SJSA1 (cell line): ENCODE measurements at regions not wholly inside any gene's neighbourhood (a gene's known extent, or its start where the extent isn't known, plus 50 kb on each side); places are given as distances from the start of the nearest gene placed in this dataset.

Source experiments
- DNase-seq, 2 experiments: peaks; one replicate each; pipeline ENCODE4 v3.0.0-alpha.2; 2015 to 2020; ENCODE audit warnings: low spot score in 2 of 2, low read depth in 1 of 2
- H3K27ac ChIP-seq: fragments of 250-450 bp; sonication (Bioruptor Pico); 2 replicates; pipeline ENCODE4 v1.5.1; 2020; ENCODE audit warnings: mild to moderate bottlenecking, moderate library complexity
- H3K27me3 ChIP-seq: fragments of 250-450 bp; sonication (Bioruptor Pico); replicated peaks from 2 replicates; pipeline ENCODE4 v1.5.1; 2020; ENCODE audit warnings: mild to moderate bottlenecking, moderate library complexity
- H3K36me3 ChIP-seq: fragments of 250-450 bp; sonication (Bioruptor Pico); 2 replicates; pipeline ENCODE4 v1.5.1; 2020; ENCODE audit warnings: mild to moderate bottlenecking
- H3K4me1 ChIP-seq: fragments of 250-450 bp; sonication (Bioruptor Pico); replicated peaks from 2 replicates; pipeline ENCODE4 v1.6.1; 2021; ENCODE audit warnings: mild to moderate bottlenecking
- H3K4me3 ChIP-seq: fragments of 250-450 bp; sonication (Bioruptor Pico); 2 replicates; pipeline ENCODE4 v1.5.1; 2020; ENCODE audit warnings: mild to moderate bottlenecking
- H3K9me3 ChIP-seq: fragments of 250-450 bp; sonication (Bioruptor Pico); replicated peaks from 2 replicates; pipeline ENCODE4 v1.5.1; 2020; ENCODE audit warnings: mild to moderate bottlenecking

DNA sequence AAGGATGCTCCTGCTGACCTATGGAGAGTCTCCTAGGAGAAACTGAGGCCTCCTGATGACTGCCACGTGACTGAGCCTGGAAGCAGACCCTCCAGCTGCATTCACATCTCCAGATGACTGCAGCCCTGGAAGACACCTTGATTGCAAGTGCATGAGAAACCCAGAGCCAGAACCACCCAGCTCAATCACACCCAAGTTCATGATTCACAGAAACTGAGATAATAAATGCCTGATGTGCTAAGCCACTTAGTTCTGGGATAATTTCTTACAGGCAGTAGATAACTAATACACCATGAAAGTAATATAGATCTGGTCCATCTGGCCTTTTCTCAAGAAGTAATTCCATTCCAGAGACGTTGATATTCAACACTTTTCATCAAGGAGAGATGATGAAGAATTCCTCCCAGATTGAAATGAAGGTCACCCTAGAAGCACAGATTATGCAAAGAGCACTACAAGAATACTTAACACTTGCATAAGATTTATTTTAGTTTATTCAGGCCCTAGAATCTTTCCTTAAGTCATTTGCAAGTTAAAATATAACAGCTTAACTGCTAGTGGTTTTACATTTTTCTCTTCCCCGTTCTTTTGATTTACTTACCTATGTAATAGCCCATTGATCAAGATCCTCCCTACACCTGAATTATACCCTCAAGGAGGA lies 208.2 kb upstream of the INHBA start:
- no peaks in the 10 kb centered on the region for H3K36me3 ChIP-seq
- no peaks in the 10 kb centered on the region for H3K27me3 ChIP-seq
- H3K4me1 ChIP-seq, result peaks cover 50% of the 10 kb centered on the region
- no peak for DNase-seq
- peak overlapping the region; percentile 96 for H3K27ac ChIP-seq
- no peak overlapping the region for H3K4me3 ChIP-seq
- H3K9me3 ChIP-seq, result no peaks in the 10 kb centered on the region

DNA sequence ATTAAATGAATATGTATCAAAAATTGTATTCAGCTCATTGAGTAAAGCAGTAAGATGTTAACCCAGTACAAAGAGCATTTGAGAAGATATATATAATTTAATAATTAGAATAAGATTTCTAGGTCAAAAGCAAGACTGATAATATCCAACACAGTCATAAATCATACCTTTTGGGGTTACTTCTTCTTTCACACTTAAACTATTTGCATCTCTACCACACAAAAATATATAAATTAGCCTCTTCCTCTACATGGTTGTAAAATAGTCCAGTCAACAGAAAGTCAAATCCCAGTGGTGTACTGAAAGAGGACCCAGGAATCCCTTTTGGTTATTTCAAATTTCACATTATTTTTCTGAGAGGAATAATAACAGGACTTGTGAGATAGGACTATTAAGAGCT lies 204.6 kb upstream of the INHBA start:
- no peak for DNase-seq
- H3K4me3 ChIP-seq, result no peak overlapping the region
- no peaks in the 10 kb centered on the region for H3K27me3 ChIP-seq
- H3K36me3 ChIP-seq, result no peaks in the 10 kb centered on the region
- no peak overlapping the region for H3K27ac ChIP-seq
- H3K9me3 ChIP-seq, result no peaks in the 10 kb centered on the region
- H3K4me1 ChIP-seq, result peaks cover 22% of the 10 kb centered on the region

GRCh38 chr7:41900532-41900931 lies 197.6 kb upstream of the INHBA start:
- Histone ChIP-seq H3K4me1 (peaks cover 32% of the 10 kb centered on the region), H3K27ac (peak overlapping the region; percentile 42), H3K4me3 (no peak overlapping the region), H3K27me3 (no peaks in the 10 kb centered on the region), H3K36me3 (no peaks in the 10 kb centered on the region), H3K9me3 (no peaks in the 10 kb centered on the region)
- DNase-seq, result no peak

GRCh38 chr7:41899823-41900433 lies 197.0 kb upstream of the INHBA start:
- no peaks in the 10 kb centered on the region for H3K36me3 ChIP-seq
- H3K27ac ChIP-seq, result peak overlapping the region; percentile 42
- DNase-seq, result no peak
- H3K4me3 ChIP-seq, result no peak overlapping the region
- H3K4me1 ChIP-seq, result peaks cover 32% of the 10 kb centered on the region
- no peaks in the 10 kb centered on the region for H3K27me3 ChIP-seq
- H3K9me3 ChIP-seq, result no peaks in the 10 kb centered on the region

- H3K4me3 ChIP-seq, result no peak overlapping the region
- no peaks in the 10 kb centered on the region for H3K27me3 ChIP-seq
- no peaks in the 10 kb centered on the region for H3K4me1 ChIP-seq
- H3K36me3 ChIP-seq, result no peaks in the 10 kb centered on the region
- no peak for DNase-seq
- H3K9me3 ChIP-seq, result no peaks in the 10 kb centered on the region
- no peak overlapping the region for H3K27ac ChIP-seq
These were observed 190.8 kb upstream of the INHBA start for GRCh38 chr7:41893656-41894055.

- Histone ChIP-seq H3K4me3 (no peak overlapping the region), H3K27ac (no peak overlapping the region), H3K27me3 (no peaks in the 10 kb centered on the region), H3K36me3 (no peaks in the 10 kb centered on the region), H3K9me3 (no peaks in the 10 kb centered on the region), H3K4me1 (no peaks in the 10 kb centered on the region; the same call in 1 of the 2 replicates)
- DNase-seq, result no peak
These were observed 189.6 kb upstream of the INHBA start for GRCh38 chr7:41892356-41893100.

DNA sequence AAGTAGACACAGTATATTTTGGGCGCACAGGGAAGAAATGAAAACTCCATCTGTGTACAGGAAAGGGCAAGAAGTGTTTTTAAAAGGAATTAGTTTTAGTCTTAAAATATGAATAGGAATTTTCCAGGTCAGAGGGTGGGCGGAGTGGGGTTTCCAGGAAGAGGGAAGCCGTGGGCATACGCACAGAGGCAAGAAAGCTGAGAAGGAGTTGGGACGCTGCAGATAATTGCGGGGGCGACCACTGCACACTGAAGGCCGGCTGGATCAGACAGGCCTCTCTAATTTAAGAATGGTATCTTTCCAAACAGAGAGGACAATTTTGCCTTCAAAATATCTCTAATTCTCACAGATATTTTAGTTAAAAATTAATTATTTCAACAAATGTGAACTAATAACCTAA lies 189.1 kb upstream of the INHBA start:
- DNase-seq, result no peak
- no peak overlapping the region for H3K27ac ChIP-seq
- H3K4me3 ChIP-seq, result no peak overlapping the region

GRCh38 chr7:41890631-41891274 lies 187.9 kb upstream of the INHBA start:
- DNase-seq, result no peak

More for the DNA sequence above, 189.1 kb upstream of the INHBA start:
- Histone ChIP-seq H3K9me3 (no peaks in the 10 kb centered on the region), H3K36me3 (no peaks in the 10 kb centered on the region), H3K27me3 (no peaks in the 10 kb centered on the region), H3K4me1 (peaks cover 6% of the 10 kb centered on the region)

GRCh38 chr7:41889472-41889871 lies 186.6 kb upstream of the INHBA start:
- no peak overlapping the region for H3K4me3 ChIP-seq
- no peaks in the 10 kb centered on the region for H3K27me3 ChIP-seq
- no peaks in the 10 kb centered on the region for H3K36me3 ChIP-seq
- peaks cover 30% of the 10 kb centered on the region for H3K4me1 ChIP-seq
- no peak overlapping the region for H3K27ac ChIP-seq
- DNase-seq, result no peak
- no peaks in the 10 kb centered on the region for H3K9me3 ChIP-seq

More at GRCh38 chr7:41890631-41891274, 187.9 kb upstream of the INHBA start:
- H3K4me3 ChIP-seq, result no peak overlapping the region
- H3K27me3 ChIP-seq, result no peaks in the 10 kb centered on the region
- no peak overlapping the region for H3K27ac ChIP-seq
- no peaks in the 10 kb centered on the region for H3K9me3 ChIP-seq
- no peaks in the 10 kb centered on the region for H3K36me3 ChIP-seq
- peaks cover 18% of the 10 kb centered on the region for H3K4me1 ChIP-seq

DNA sequence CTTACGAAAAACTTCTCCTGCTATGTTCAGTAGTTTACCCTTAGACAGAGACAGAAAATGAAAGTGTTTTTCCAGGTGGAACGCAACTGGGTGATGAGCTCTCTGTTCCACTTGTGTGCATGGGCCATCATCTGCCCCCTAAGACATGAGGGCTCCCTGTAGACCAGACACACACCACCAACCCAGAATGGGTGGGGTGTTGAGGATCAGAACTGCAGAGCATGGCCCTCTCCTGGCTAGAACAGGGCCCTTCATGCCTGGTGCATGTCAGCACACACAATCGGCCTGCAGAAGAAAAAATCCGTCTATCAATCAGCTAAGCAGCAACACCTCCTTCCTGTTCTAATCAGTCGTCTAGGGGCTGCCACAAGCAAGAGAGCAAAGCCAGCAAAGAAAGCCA lies 186.2 kb upstream of the INHBA start:
- DNase-seq, result no peak
- Histone ChIP-seq H3K4me3 (no peak overlapping the region), H3K27ac (no peak overlapping the region), H3K36me3 (no peaks in the 10 kb centered on the region), H3K9me3 (no peaks in the 10 kb centered on the region), H3K4me1 (peaks cover 34% of the 10 kb centered on the region), H3K27me3 (no peaks in the 10 kb centered on the region)

DNA sequence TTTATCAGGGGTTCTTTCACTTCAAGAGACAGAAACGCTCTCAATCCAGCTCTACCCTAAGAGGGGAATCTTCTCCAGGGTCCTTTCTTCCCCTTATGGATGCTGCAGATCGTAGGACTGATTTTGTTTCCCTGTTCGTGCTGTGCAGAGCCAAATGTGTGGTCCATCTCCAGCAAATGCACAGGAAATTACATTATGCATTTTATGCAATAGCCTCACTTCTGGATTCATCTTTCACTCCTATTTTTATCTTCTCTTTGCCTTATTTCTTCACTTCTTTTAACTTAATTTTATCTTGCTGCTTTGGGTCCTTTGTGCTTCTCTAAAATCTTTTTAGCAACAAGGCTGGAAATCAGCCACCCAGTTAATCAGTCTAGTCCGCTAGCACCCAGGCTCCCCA lies 184.5 kb upstream of the INHBA start:
- peak overlapping the region; percentile 78 for H3K27ac ChIP-seq
- peaks cover 48% of the 10 kb centered on the region for H3K4me1 ChIP-seq
- no peak overlapping the region for H3K4me3 ChIP-seq
- no peak for DNase-seq
- H3K27me3 ChIP-seq, result no peaks in the 10 kb centered on the region
- no peaks in the 10 kb centered on the region for H3K36me3 ChIP-seq
- H3K9me3 ChIP-seq, result no peaks in the 10 kb centered on the region

DNA sequence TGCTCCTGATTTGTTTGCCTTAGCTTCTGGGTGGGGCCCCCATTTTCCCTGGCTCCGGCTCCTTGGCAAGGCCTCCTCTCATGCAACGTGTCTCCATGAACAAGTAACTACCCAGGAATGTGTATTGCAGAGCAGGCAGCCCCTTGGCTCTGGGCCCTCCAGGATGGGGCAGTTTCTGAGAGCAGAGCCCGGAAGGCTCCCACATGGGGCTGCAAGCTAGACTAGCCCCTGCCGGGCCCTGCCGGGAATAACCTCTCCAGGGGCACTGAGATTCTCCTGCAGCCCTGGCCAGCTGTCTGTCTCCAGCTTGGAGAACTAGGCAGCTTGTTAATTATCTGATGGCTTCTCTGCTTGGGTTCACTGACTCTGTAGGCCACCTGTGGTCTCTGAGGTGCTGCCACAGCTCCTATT lies 184.0 kb upstream of the INHBA start:
- H3K36me3 ChIP-seq, result no peaks in the 10 kb centered on the region
- no peaks in the 10 kb centered on the region for H3K27me3 ChIP-seq
- DNase-seq, result peak; percentile 61 to 87
- no peak overlapping the region for H3K4me3 ChIP-seq
- peaks cover 51% of the 10 kb centered on the region for H3K4me1 ChIP-seq
- H3K27ac ChIP-seq, result peak overlapping the region; percentile 78
- H3K9me3 ChIP-seq, result no peaks in the 10 kb centered on the region

- Histone ChIP-seq H3K36me3 (no peaks in the 10 kb centered on the region), H3K4me1 (peaks cover 51% of the 10 kb centered on the region), H3K4me3 (no peak overlapping the region), H3K27me3 (no peaks in the 10 kb centered on the region), H3K9me3 (no peaks in the 10 kb centered on the region), H3K27ac (peak overlapping the region; percentile 78)
- DNase-seq, result peak; percentile 64 to 75
These were observed 183.5 kb upstream of the INHBA start for GRCh38 chr7:41886262-41886900.
